ENCODE measurements at regions not wholly inside any gene's neighbourhood (a gene's known extent, or its start where the extent isn't known, plus 50 kb on each side); places are given as distances from the start of the nearest gene placed in this dataset.

- H3K4me1 ChIP-seq (replicated peaks; ENCODE audit: insufficient read depth), result no peaks in the 10 kb centered on the region
- H3F3A ChIP-seq (ENCODE audit: insufficient read depth, low read depth), result no peaks in the 10 kb centered on the region
- H3K9me3 ChIP-seq (ENCODE audit: insufficient read depth, low read depth), result no peaks in the 10 kb centered on the region
- ChIA-PET CTCF (no interaction called here), POLR2A (ENCODE audit: unreplicated experiment) (interaction anchor here (0.6 kb wide), 1 partner anchor 197 kb away, joined by 3 read pairs; no protein-coding TSS in a partner anchor)
- H3K4me2 ChIP-seq, result no peak overlapping the region
- no peaks in the 10 kb centered on the region for H4K20me1 ChIP-seq (ENCODE audit: insufficient read depth)
- no peak overlapping the region for H2AFZ ChIP-seq
- no peak for TF ChIP-seq EZH2 (IDR thresholded peaks at IDR 0.05; ENCODE audit: low read depth)
- TF ChIP-seq, protein P1, sequence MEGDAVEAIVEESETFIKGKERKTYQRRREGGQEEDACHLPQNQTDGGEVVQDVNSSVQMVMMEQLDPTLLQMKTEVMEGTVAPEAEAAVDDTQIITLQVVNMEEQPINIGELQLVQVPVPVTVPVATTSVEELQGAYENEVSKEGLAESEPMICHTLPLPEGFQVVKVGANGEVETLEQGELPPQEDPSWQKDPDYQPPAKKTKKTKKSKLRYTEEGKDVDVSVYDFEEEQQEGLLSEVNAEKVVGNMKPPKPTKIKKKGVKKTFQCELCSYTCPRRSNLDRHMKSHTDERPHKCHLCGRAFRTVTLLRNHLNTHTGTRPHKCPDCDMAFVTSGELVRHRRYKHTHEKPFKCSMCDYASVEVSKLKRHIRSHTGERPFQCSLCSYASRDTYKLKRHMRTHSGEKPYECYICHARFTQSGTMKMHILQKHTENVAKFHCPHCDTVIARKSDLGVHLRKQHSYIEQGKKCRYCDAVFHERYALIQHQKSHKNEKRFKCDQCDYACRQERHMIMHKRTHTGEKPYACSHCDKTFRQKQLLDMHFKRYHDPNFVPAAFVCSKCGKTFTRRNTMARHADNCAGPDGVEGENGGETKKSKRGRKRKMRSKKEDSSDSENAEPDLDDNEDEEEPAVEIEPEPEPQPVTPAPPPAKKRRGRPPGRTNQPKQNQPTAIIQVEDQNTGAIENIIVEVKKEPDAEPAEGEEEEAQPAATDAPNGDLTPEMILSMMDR (conservative IDR thresholded peaks at IDR 0.05), result no peak
- H3K27me3 ChIP-seq (ENCODE audit: insufficient read depth, low read depth), result no peaks in the 10 kb centered on the region
- H3K9me2 ChIP-seq (ENCODE audit: insufficient read depth), result no peaks in the 10 kb centered on the region
- H3K27ac ChIP-seq, result no peak overlapping the region
- DNase-seq, result no peak
- no peak overlapping the region for H3K4me3 ChIP-seq
- H3K36me3 ChIP-seq (ENCODE audit: low read depth), result no peaks in the 10 kb centered on the region
- H3K79me2 ChIP-seq (ENCODE audit: low read depth), result no peaks in the 10 kb centered on the region
- intact Hi-C loops (cut with micrococcal nuclease; ENCODE audit: unreplicated experiment), result no loop called here
- BruUV-seq (replicated peaks), result no TSS peak
Observed at GRCh38 chr1:177354247-177354646, 183.5 kb downstream of the BRINP2 start.

DNA sequence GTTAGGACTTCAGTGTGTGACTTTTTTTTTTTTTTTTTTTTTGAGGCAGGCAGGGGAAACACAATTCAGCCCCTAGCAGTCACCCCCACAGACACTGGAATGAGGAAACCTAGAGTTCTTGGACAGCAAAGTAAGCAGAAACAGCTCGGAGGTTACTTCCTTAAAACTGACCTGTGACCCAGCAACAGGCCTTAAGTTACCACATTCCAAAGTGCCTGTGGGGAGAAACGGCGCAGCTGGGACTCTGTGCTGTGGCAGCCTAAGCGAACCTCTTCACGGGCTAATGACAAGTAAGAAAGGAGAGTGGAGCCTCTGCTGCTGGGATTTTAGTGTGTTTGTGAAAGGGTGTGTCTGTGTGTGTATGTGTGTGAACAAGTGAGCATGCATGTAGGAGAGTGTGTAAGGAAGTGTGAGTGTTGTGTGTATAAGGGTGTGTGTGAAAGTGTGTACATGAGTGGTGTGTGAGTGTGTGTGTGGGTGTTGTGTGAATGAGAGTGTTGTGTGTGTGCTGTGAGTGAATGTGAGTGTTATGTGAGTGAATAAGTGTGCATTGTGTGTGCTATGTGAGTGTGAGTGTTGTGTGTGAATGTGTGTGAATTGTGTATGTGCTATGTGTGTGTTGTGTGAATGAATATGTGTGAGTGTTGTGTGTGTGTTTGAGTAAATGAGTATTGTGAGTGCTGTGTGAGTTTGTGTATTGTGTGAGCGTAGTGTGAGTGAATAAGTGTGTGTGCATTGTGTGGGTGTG lies 180.8 kb downstream of the BRINP2 start:
- Histone ChIP-seq H3K9me2 (ENCODE audit: insufficient read depth) (no peaks in the 10 kb centered on the region), H2AFZ (no peak overlapping the region), H3K4me1 (replicated peaks; ENCODE audit: insufficient read depth) (no peaks in the 10 kb centered on the region), H3K79me2 (ENCODE audit: low read depth) (no peaks in the 10 kb centered on the region), H3K27ac (no peak overlapping the region), H3K27me3 (ENCODE audit: insufficient read depth, low read depth) (no peaks in the 10 kb centered on the region), H3F3A (ENCODE audit: insufficient read depth, low read depth) (no peaks in the 10 kb centered on the region), H3K9me3 (ENCODE audit: insufficient read depth, low read depth) (no peaks in the 10 kb centered on the region), H3K4me2 (no peak overlapping the region), H3K4me3 (no peak overlapping the region), H3K36me3 (ENCODE audit: low read depth) (no peaks in the 10 kb centered on the region), H4K20me1 (ENCODE audit: insufficient read depth) (no peaks in the 10 kb centered on the region)
- intact Hi-C loops (cut with micrococcal nuclease; ENCODE audit: unreplicated experiment), result no loop called here
- POLR2A ChIA-PET (ENCODE audit: unreplicated experiment), result no interaction called here
- no peak for TF ChIP-seq EZH2 (IDR thresholded peaks at IDR 0.05; ENCODE audit: low read depth)
- TF ChIP-seq, protein P1 (conservative IDR thresholded peaks at IDR 0.05), result no peak
- CTCF ChIA-PET, result no interaction called here
- BruUV-seq (replicated peaks), result no TSS peak
- no peak for DNase-seq

GRCh38 chr1:177346790-177347359 lies 176.1 kb downstream of the BRINP2 start:
- Histone ChIP-seq H2AFZ (no peak overlapping the region), H3K9me2 (ENCODE audit: insufficient read depth) (no peaks in the 10 kb centered on the region), H3K36me3 (ENCODE audit: low read depth) (no peaks in the 10 kb centered on the region), H3K79me2 (ENCODE audit: low read depth) (no peaks in the 10 kb centered on the region), H4K20me1 (ENCODE audit: insufficient read depth) (no peaks in the 10 kb centered on the region), H3K27ac (no peak overlapping the region), H3K9me3 (ENCODE audit: insufficient read depth, low read depth) (no peaks in the 10 kb centered on the region), H3F3A (ENCODE audit: insufficient read depth, low read depth) (no peaks in the 10 kb centered on the region), H3K27me3 (ENCODE audit: insufficient read depth, low read depth) (peaks cover 5% of the 10 kb centered on the region; the same call in 1 of the 2 replicates), H3K4me2 (no peak overlapping the region), H3K4me1 (replicated peaks; ENCODE audit: insufficient read depth) (no peaks in the 10 kb centered on the region), H3K4me3 (no peak overlapping the region)
- DNase-seq, result no peak
- BruUV-seq (replicated peaks), result no TSS peak
- CTCF ChIA-PET, result no interaction called here
- no peak for TF ChIP-seq EZH2 (IDR thresholded peaks at IDR 0.05; ENCODE audit: low read depth)
- TF ChIP-seq, protein P1 (conservative IDR thresholded peaks at IDR 0.05), result no peak
- POLR2A ChIA-PET (ENCODE audit: unreplicated experiment), result no interaction called here
- intact Hi-C loops (cut with micrococcal nuclease; ENCODE audit: unreplicated experiment), result no loop called here

All from PC-9 (cell line).